IPS DF 6.9 (cell line): ENCODE measurements at regions not wholly inside any gene's neighbourhood (a gene's known extent, or its start where the extent isn't known, plus 50 kb on each side); places are given as distances from the start of the nearest gene placed in this dataset.
A peak's percentile ranks its signal among the peaks of the same experiment; 100 is the strongest.

Experiments used
- DNase-seq: peaks from one replicate; pipeline ENCODE4 v3.0.0-alpha.2; 2013; ENCODE audit warnings: low read depth, low spot score
- H3K27ac ChIP-seq: one replicate; pipeline ENCODE4 v1.5.1; 2013; ENCODE audit warnings: low read length, control low read depth
- H3K27me3 ChIP-seq: 2 replicates; pipeline ENCODE4 v1.6.1; 2013; ENCODE audit warnings: mild to moderate bottlenecking, low read length; ENCODE audit not compliant: control insufficient read depth, insufficient read depth
- H3K36me3 ChIP-seq: 2 replicates; pipeline ENCODE4 v1.6.1; 2013; ENCODE audit warnings: low read length; ENCODE audit not compliant: control insufficient read depth, insufficient read depth
- H3K4me1 ChIP-seq: 2 replicates; pipeline ENCODE4 v1.6.1; 2013; ENCODE audit warnings: low read length; ENCODE audit not compliant: control insufficient read depth, insufficient read depth
- H3K4me3 ChIP-seq: 2 replicates; pipeline ENCODE4 v1.5.1; 2013; ENCODE audit warnings: mild to moderate bottlenecking, low read length
- H3K9me3 ChIP-seq: 2 replicates; pipeline ENCODE4 v1.6.1; 2013; ENCODE audit warnings: low read length, inconsistent platforms; ENCODE audit not compliant: control insufficient read depth, insufficient read depth
- WGBS: extraction: QIAGEN DNeasy Blood & Tissue Kit; methylation state at CpG from one replicate; pipeline ENCODE4 v1.1.7; 2013; ENCODE audit warnings: mixed read lengths, missing lambda C conversion rate; ENCODE audit not compliant: insufficient read length, insufficient coverage; 5-methylcytosine and 5-hydroxymethylcytosine counted together

DNA sequence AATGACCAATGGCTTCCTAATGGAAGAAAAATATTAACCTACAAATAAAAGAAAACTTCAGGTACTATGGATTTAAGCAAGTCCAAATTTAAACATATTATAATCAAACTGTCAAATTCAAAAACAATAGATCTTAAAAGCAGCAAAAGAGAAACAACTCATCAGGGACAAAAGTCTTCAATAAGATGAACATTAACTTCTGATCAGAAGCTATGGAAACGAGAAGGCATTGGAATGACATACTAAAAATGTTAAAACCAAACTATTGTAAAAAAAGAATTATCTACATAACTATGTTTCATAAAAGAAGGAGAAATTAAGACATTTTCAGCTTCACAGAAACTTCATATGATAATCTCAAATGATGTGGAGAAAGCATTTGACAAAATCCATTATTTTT, 334.7 kb downstream of the ANKRD7 start:
- H3K9me3 ChIP-seq = no peaks in the 10 kb centered on the region
- H3K27ac ChIP-seq = no peak overlapping the region
- no CpG with 5 or more reads among the region's 1 CpG for WGBS
- no peaks in the 10 kb centered on the region for H3K4me1 ChIP-seq
- H3K27me3 ChIP-seq = no peaks in the 10 kb centered on the region
- no peak overlapping the region for H3K4me3 ChIP-seq
- no peaks in the 10 kb centered on the region for H3K36me3 ChIP-seq
- DNase-seq = no peak

DNA sequence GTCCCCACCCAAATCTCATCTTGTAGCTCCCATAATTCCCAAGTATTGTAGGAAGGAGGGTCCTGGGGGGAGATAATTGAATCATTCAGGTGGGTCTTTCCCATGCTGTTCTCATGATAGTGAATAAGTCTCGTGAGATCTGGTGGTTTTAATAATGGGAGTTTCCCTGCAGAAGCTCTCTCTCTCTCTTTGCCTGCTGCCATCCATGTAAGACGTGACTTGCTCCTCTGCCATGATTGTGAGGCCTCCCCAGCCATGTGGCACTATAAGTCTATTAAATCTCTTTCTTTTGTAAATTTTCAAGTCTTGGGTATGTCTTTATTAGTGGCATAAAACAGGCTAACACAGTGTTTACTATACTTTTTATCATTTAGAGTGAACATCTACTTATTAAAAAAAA, 338.8 kb downstream of the ANKRD7 start:
- no CpG with 5 or more reads among the region's 2 CpGs for WGBS
- Histone ChIP-seq H3K27ac (no peak overlapping the region), H3K27me3 (no peaks in the 10 kb centered on the region), H3K4me1 (no peaks in the 10 kb centered on the region), H3K9me3 (no peaks in the 10 kb centered on the region), H3K4me3 (no peak overlapping the region), H3K36me3 (no peaks in the 10 kb centered on the region)
- DNase-seq = no peak

DNA sequence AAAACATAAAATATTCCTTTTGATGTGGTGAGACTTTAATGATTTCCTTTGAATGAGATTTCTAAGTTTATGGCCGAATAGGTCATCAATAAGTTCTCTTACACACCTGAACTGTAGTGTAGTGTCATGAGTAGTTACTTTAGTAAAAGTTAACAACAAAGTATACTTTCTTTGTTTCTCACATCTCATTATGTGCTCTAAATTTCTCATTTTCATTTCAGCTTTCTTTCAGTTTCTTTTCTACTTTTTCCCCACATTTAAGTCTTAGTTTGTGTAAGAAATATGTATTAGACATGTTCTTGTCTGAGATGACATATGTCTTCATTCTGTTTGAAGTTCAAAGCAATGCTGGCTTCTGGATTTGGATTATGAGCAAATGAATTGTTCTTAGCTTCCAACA, 348.1 kb downstream of the ANKRD7 start:
- H3K36me3 ChIP-seq = no peaks in the 10 kb centered on the region
- no peaks in the 10 kb centered on the region for H3K4me1 ChIP-seq
- no peak for DNase-seq
- H3K27me3 ChIP-seq = no peaks in the 10 kb centered on the region
- H3K27ac ChIP-seq = no peak overlapping the region
- no CpG with 5 or more reads among the region's 1 CpG for WGBS
- no peak overlapping the region for H3K4me3 ChIP-seq
- no peaks in the 10 kb centered on the region for H3K9me3 ChIP-seq

DNA sequence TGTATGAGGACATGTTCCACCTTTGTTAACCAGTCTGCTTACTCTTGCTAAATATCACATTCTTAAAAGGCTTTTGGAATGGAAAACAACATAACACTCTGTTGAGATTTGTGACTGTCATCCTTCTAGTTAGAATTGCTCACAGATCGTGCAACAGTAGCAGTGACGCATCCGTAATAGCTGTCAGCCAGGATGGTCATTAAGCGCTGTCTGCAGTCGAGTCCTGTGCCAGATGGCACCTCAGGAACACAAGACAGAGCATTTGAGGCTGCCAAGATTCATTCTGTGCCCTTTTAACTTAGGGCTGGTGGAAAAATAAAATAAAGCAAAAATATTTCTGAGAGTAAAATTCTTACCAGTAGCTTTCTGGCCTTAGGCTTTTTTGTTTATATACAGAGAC, 348.6 kb downstream of the ANKRD7 start:
- DNase-seq = no peak
- Histone ChIP-seq H3K36me3 (no peaks in the 10 kb centered on the region), H3K27me3 (no peaks in the 10 kb centered on the region), H3K27ac (no peak overlapping the region), H3K4me3 (no peak overlapping the region), H3K4me1 (no peaks in the 10 kb centered on the region), H3K9me3 (no peaks in the 10 kb centered on the region)
- WGBS = no CpG with 5 or more reads among the region's 5 CpGs

DNA sequence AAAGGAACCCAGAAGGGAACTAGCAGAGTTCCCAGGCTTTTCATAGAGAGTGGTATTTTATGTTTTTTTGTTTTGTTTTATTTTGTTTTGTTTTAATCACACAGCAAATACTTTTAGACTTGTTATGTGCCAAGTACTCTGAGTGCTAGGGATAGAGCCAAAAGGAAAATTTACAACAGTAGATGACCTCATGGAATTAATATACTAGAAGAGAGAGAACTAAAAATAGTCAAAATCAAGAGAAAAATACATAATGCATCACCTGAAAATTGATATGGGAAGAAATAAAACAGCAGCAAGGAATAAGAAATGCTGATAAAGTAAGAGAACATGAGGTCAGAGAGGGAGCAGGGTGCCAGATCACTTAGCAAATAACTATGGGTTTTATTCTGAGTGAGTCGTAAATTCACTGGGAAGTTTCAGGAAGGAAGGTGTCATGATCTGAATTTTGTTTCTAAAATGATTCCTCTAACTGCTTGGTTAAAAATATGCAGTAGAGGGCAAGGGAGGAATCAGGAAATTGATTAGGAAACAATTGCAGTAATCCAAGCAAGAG, 351.0 kb downstream of the ANKRD7 start:
- H3K9me3 ChIP-seq = no peaks in the 10 kb centered on the region
- H3K4me1 ChIP-seq = no peaks in the 10 kb centered on the region
- WGBS = no CpG with 5 or more reads among the region's 1 CpG
- no peak for DNase-seq
- no peak overlapping the region for H3K27ac ChIP-seq
- H3K36me3 ChIP-seq = no peaks in the 10 kb centered on the region
- H3K27me3 ChIP-seq = no peaks in the 10 kb centered on the region
- H3K4me3 ChIP-seq = no peak overlapping the region

DNA sequence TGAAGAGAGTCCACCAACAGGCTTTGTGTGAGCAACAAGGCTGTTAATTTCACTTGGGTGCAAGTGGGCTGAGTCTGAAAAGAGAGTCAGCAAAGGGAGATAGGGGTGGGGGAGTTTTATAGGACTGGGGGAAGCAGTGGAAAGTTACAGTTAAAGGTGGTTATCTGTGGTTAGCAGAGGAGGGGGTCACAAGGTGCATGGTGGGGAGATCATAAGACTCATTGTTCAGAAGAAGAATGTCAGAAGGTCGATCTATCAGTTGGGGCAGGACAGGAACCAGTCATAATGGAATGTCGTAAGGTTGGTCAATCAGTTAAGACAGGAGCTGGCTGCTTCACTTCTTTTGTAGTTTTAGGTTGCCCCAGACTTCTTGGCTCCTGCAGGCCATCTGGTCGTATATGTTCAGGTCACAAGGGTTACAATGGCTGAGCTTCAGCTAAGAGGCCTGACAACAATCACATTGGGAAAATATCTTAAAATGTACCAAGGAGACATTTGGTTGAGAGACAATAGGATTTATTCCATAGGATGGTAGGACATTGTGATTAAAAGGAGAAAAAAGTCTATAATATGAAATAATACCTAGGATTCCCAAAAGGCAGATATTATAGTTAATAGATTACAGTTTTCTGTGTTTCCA, 356.4 kb downstream of the ANKRD7 start:
- no CpG with 5 or more reads among the region's 3 CpGs for WGBS
- Histone ChIP-seq H3K27me3 (no peaks in the 10 kb centered on the region), H3K27ac (no peak overlapping the region), H3K9me3 (no peaks in the 10 kb centered on the region), H3K36me3 (no peaks in the 10 kb centered on the region), H3K4me1 (no peaks in the 10 kb centered on the region), H3K4me3 (no peak overlapping the region)
- DNase-seq = no peak

- no CpG with 5 or more reads among the region's 1 CpG for WGBS
- Histone ChIP-seq H3K36me3 (no peaks in the 10 kb centered on the region), H3K9me3 (peaks cover 1% of the 10 kb centered on the region), H3K4me3 (no peak overlapping the region), H3K27me3 (no peaks in the 10 kb centered on the region), H3K27ac (no peak overlapping the region), H3K4me1 (no peaks in the 10 kb centered on the region)
- DNase-seq = no peak
Observed at GRCh38 chr7:118583641-118584040, 359.1 kb downstream of the ANKRD7 start.

- no peak overlapping the region for H3K27ac ChIP-seq
- no peak for DNase-seq
- H3K9me3 ChIP-seq = peaks cover 1% of the 10 kb centered on the region
- H3K4me3 ChIP-seq = no peak overlapping the region
- no peaks in the 10 kb centered on the region for H3K36me3 ChIP-seq
- no CpG with 5 or more reads among the region's 1 CpG for WGBS
- H3K27me3 ChIP-seq = no peaks in the 10 kb centered on the region
- no peaks in the 10 kb centered on the region for H3K4me1 ChIP-seq
Observed at GRCh38 chr7:118586248-118586647, 361.7 kb downstream of the ANKRD7 start.

DNA sequence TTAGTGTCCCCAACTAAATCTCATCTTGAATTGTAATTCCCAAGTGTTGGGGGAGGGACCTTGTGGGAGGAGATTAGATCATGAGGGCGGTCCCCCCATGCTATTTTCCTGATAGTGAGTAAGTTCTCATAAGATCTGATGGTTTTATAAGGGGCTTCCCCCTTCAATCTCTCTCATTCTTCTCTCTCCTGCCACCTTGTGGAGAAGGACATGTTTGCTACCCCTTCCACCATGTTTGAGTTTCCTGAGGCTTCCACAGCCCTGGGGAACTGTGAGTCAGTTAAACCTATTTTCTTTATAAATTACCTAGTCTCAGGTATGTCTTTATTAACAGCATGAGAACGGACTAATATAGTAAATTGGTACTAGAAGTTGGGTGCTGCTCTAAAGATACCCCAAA, 365.6 kb downstream of the ANKRD7 start:
- no CpG with 5 or more reads among the region's 2 CpGs for WGBS
- H3K36me3 ChIP-seq = no peaks in the 10 kb centered on the region
- H3K4me1 ChIP-seq = no peaks in the 10 kb centered on the region
- peak; percentile 45 for DNase-seq
- H3K27me3 ChIP-seq = no peaks in the 10 kb centered on the region
- H3K9me3 ChIP-seq = peaks cover 1% of the 10 kb centered on the region
- H3K4me3 ChIP-seq = no peak overlapping the region
- no peak overlapping the region for H3K27ac ChIP-seq

- no peak overlapping the region for H3K4me3 ChIP-seq
- no peak overlapping the region for H3K27ac ChIP-seq
- H3K36me3 ChIP-seq = no peaks in the 10 kb centered on the region
- no peaks in the 10 kb centered on the region for H3K4me1 ChIP-seq
- no peaks in the 10 kb centered on the region for H3K27me3 ChIP-seq
- no peaks in the 10 kb centered on the region for H3K9me3 ChIP-seq
- no peak for DNase-seq
Observed at GRCh38 chr7:118602090-118602489, 377.6 kb downstream of the ANKRD7 start.

- Histone ChIP-seq H3K36me3 (no peaks in the 10 kb centered on the region), H3K9me3 (no peaks in the 10 kb centered on the region), H3K4me3 (no peak overlapping the region), H3K27me3 (no peaks in the 10 kb centered on the region), H3K27ac (no peak overlapping the region), H3K4me1 (no peaks in the 10 kb centered on the region)
- DNase-seq = no peak
- no CpG with 5 or more reads among the region's 1 CpG for WGBS
Observed at GRCh38 chr7:118606602-118607001, 382.1 kb downstream of the ANKRD7 start.
